Tibial artery (tissue), 4 donors: ENCODE measurements at regions not wholly inside any gene's neighbourhood (a gene's known extent, or its start where the extent isn't known, plus 50 kb on each side); places are given as distances from the start of the nearest gene placed in this dataset.

Experiments
- DNase-seq, 2 donors: peaks; one replicate each; pipeline ENCODE4 v3.0.0-alpha.2; 2019
- H3K27ac ChIP-seq, 2 donors: fragments of 200-600 bp; sonication (generic) in 1 of 2; 1 replicate in 1 of 2; 2 replicates in 1 of 2; pipeline ENCODE4 v1.5.1; 2018 to 2019; ENCODE audit warnings: mild to moderate bottlenecking in 1 of 2
- H3K27me3 ChIP-seq, 2 donors: fragments of 200-600 bp; sonication (generic) in 1 of 2; one replicate each; pipeline versions ENCODE4 v1.5.1 to v1.6.0; 2016 to 2019
- H3K36me3 ChIP-seq, 3 donors: fragments of 200-600 bp; sonication (generic) in 2 of 3; one replicate each; pipeline ENCODE4 v1.5.1; 2016 to 2019; ENCODE audit warnings: mild to moderate bottlenecking in 2 of 3
- H3K4me1 ChIP-seq, 4 donors: fragments of 200-600 bp; sonication (generic) in 2 of 4; 1 replicate in 3 of 4; 2 replicates in 1 of 4; pipeline ENCODE4 v1.5.1; 2016 to 2019
- H3K4me3 ChIP-seq, 2 donors: fragments of 200-600 bp; sonication (generic) in 1 of 2; 1 replicate in 1 of 2; 2 replicates in 1 of 2; pipeline ENCODE4 v1.5.1; 2018 to 2019; ENCODE audit warnings: mild to moderate bottlenecking in 2 of 2
- H3K9me3 ChIP-seq, 3 donors: fragments of 200-600 bp; sonication (generic) in 1 of 3; one replicate each; pipeline ENCODE4 v1.5.1; 2016 to 2019
- intact Hi-C: fragments of 100-400 bp; cut with DNase I; formaldehyde crosslinking; loops from one replicate; pipeline ENCODE4 v1.15.0; 2023; ENCODE audit warnings: low total_unique reads
- TF ChIP-seq, protein P1 (sequence below), 2 experiments: fragments of 200-600 bp in 1 of 2; fragments of 450-650 bp in 1 of 2; IDR thresholded peaks; one replicate each; pipeline ENCODE4 v1.5.1; 2017 to 2019; ENCODE audit warnings: antibody characterized with exemption in 2 of 2, mild to moderate bottlenecking in 1 of 2, moderate library complexity in 1 of 2

GRCh38 chr22:25375683-25376082 lies 156.2 kb downstream of the CRYBB2 start:
- H3K4me3 ChIP-seq: no peak overlapping the region
- peaks cover 0 to 81% (median 36%) of the 10 kb centered on the region in 3 donors for H3K36me3 ChIP-seq
- intact Hi-C loops: no loop called here
- TF ChIP-seq, protein P1, sequence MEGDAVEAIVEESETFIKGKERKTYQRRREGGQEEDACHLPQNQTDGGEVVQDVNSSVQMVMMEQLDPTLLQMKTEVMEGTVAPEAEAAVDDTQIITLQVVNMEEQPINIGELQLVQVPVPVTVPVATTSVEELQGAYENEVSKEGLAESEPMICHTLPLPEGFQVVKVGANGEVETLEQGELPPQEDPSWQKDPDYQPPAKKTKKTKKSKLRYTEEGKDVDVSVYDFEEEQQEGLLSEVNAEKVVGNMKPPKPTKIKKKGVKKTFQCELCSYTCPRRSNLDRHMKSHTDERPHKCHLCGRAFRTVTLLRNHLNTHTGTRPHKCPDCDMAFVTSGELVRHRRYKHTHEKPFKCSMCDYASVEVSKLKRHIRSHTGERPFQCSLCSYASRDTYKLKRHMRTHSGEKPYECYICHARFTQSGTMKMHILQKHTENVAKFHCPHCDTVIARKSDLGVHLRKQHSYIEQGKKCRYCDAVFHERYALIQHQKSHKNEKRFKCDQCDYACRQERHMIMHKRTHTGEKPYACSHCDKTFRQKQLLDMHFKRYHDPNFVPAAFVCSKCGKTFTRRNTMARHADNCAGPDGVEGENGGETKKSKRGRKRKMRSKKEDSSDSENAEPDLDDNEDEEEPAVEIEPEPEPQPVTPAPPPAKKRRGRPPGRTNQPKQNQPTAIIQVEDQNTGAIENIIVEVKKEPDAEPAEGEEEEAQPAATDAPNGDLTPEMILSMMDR (IDR thresholded peaks at IDR 0.05): no peak
- H3K27me3 ChIP-seq: no peaks in the 10 kb centered on the region
- H3K27ac ChIP-seq: no peak overlapping the region
- H3K9me3 ChIP-seq: no peaks in the 10 kb centered on the region
- no peak for DNase-seq
- no peaks in the 10 kb centered on the region for H3K4me1 ChIP-seq

- Histone ChIP-seq H3K27ac (no peak overlapping the region), H3K36me3 (peaks cover 0 to 79% (median 37%) of the 10 kb centered on the region in 3 donors), H3K4me1 (no peaks in the 10 kb centered on the region), H3K27me3 (no peaks in the 10 kb centered on the region), H3K9me3 (no peaks in the 10 kb centered on the region), H3K4me3 (no peak overlapping the region)
- TF ChIP-seq, protein P1 (IDR thresholded peaks at IDR 0.05): no peak
- intact Hi-C loops: no loop called here
- DNase-seq: no peak
These were observed 158.3 kb downstream of the CRYBB2 start for GRCh38 chr22:25377699-25378098.

GRCh38 chr22:25380122-25380747 lies 160.8 kb downstream of the CRYBB2 start:
- H3K4me1 ChIP-seq: no peaks in the 10 kb centered on the region
- H3K27ac ChIP-seq: no peak overlapping the region
- no peak overlapping the region for H3K4me3 ChIP-seq
- TF ChIP-seq, protein P1 (IDR thresholded peaks at IDR 0.05): no peak
- no peaks in the 10 kb centered on the region for H3K27me3 ChIP-seq
- no peaks in the 10 kb centered on the region for H3K9me3 ChIP-seq
- peaks cover 0 to 60% (median 31%) of the 10 kb centered on the region in 3 donors for H3K36me3 ChIP-seq
- intact Hi-C loops: no loop called here
- DNase-seq: no peak

DNA sequence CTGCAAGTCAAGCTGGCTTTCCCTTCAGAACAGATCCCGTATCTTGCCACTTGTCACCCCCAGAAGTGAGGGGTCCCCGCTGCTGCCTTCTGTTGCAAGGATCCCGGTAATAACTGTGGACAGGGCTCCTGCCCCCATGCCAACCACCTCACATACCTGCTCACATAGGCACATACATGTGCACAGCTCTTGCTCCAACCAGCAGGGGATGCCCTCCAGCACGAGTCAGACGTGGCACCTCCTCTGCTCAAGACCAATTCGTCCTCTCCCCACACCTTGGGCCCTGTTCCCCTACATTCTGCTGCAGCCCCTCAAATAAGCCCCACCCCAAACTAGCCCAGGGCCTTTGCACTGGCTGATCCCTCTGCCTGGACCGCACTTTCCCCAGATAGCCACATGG lies 163.3 kb downstream of the CRYBB2 start:
- H3K9me3 ChIP-seq: no peaks in the 10 kb centered on the region
- TF ChIP-seq, protein P1 (IDR thresholded peaks at IDR 0.05): no peak
- no peaks in the 10 kb centered on the region for H3K27me3 ChIP-seq
- H3K4me3 ChIP-seq: no peak overlapping the region
- intact Hi-C loops: no loop called here
- H3K27ac ChIP-seq: no peak overlapping the region
- DNase-seq: no peak
- no peaks in the 10 kb centered on the region for H3K4me1 ChIP-seq
- H3K36me3 ChIP-seq: peaks cover 0 to 36% (median 27%) of the 10 kb centered on the region in 3 donors

GRCh38 chr22:25383278-25383820 lies 163.9 kb downstream of the CRYBB2 start:
- TF ChIP-seq, protein P1 (IDR thresholded peaks at IDR 0.05): no peak
- no peak overlapping the region for H3K27ac ChIP-seq
- no peak for DNase-seq
- intact Hi-C loops: no loop called here
- H3K4me1 ChIP-seq: no peaks in the 10 kb centered on the region
- H3K4me3 ChIP-seq: no peak overlapping the region
- no peaks in the 10 kb centered on the region for H3K27me3 ChIP-seq
- H3K9me3 ChIP-seq: no peaks in the 10 kb centered on the region
- H3K36me3 ChIP-seq: peaks cover 0 to 30% (median 23%) of the 10 kb centered on the region in 3 donors
